ENCODE measurements at regions not wholly inside any gene's neighbourhood (a gene's known extent, or its start where the extent isn't known, plus 50 kb on each side); places are given as distances from the start of the nearest gene placed in this dataset.

DNA sequence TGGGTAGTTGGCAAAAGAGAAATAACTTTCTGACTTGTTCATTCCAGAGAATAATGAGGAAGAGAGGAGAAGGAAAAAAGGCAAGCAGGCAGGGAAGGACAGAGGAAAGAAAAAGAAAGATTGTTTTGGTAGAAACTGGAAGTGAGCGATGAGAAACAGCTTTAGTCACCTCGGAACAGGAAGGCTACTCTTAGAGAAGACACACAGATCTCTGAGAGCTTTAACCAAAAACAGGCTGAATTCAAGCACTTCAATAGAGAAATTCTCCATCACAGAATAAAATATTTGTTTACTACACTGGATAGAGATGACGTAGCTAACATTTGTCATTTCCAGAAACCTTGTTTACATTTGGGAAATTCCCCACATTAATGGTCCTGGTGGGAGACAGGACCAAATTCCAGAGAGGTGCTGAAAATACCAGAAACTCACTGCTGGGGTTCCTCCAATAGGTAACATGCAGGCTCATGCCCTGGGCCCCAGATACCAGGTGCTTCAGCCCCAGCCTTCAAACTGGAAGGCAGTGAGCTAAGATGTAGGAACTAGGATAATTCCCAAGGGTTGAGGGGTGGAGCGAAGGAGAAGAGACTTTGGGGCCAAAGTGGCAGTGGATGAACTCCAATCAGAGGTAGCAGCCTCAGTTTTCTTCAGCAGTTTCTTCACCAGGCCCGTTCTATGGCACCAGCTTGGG, 227.7 kb upstream of the GRAMD2B start:
- no peak for DNase-seq

DNA sequence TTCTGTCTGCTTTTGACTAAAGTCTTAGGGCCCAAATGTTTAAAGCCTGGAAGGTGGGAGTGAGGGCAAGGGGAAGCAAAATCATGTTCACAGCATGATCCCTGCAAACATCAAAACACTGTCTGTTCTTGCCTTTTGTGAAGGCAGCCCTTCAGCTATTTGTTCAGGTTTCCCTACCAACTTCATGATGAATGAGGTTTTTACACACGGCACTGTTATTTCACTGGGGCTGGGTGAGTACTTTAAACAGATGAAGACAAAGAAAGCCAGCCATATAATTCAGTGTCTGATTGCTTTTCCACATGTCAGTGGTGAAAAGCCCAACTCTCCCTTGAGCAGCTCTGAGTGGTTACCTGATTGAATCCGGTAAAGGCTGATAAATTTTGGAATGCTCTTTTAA, 224.7 kb upstream of the GRAMD2B start:
- no peak for DNase-seq

DNA sequence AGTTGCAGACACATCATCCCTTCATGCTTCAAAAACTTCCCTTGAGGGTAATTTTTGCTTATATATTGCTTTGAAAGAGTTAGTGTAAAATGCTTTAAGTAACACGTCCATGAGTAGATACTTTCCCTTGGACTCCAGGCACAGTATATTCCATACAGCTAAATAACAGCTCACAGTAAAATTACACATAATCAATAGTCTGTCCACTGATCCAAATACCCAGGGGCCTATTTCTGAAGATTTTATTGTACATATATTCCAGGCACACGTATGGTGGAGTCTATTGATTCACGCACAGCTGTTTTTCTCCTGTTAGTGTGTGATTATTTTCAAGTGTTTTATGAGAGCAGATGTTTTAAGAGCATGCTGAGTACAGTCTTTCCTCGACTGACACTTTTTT, 223.7 kb upstream of the GRAMD2B start:
- no peak for DNase-seq

DNA sequence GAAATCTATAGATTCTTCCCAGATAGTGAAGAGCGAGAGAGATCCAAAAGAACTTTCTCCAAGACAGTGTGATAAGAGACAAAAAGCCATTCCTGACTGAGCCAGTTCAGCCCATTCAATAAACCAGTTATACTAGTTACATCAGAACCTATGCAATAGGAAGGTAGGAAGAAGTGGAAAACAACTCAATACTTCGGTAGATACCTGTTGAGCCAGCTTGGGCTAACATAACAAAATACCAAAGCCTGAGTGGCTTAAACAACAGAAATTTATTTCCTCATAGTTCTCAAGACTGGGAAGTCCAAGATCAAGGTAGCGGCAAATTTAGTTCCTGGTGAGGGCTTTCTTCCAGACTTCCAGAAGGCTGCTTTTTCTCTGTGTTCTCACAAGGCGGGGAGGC, 214.5 kb upstream of the GRAMD2B start:
- DNase-seq: no peak

DNA sequence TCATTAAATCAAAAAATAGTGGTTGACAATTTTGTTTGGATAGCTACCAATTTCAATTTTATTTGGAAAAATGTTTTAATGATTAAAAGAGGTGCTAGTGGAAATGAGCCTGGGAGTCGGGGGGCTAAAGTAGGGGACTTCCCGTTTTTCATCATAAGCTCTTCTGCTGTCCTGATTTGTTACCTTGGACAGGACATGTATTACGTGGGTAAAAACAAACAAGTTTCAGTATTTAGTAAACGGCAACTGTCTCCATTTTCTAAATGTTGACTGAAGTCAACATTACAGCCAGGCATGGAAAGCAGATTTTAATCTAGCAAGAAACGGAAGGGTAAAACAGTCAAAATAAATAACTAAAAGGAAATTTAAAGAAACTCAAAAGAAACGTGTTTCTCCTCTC, 212.3 kb upstream of the GRAMD2B start:
- no peak for DNase-seq

DNA sequence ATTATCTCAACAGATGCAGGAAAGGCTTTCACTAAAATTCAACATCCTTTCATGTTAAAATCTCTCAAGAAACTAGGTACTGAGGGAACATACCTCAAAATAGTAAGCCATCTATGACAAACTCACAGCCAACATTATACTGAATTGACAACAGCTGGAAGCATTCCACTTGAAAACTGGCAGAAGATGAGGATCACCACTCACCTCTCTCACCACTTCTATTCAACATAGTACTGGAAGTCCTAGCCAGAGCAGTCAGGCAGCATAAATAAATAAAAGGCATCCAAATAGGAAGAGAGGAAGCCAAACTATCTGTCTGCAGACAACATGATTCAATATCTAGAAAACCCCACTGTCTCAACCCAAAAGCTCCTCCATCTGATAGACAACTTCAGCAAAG, 203.6 kb upstream of the GRAMD2B start:
- no peak for DNase-seq

DNA sequence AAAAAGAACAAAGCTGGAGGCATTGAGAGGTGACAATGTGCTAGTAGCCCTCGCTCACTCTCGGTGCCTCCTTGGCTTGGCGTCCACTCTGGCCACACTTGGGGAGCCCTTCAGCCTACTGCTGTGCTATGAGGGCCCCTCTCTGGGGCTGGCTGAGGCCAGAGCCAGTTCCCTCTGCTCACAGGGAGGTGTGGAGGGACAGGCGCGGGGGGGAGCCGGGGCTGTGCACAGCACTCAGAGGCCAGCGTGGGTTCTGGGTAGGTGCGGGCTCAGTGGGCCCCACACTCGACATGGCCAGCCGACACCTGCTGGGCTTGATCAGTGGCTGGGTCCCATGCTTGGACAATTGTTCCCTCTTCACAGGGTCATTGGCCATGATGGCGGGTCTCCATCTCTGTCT, 202.5 kb upstream of the GRAMD2B start:
- DNase-seq: no peak

DNA sequence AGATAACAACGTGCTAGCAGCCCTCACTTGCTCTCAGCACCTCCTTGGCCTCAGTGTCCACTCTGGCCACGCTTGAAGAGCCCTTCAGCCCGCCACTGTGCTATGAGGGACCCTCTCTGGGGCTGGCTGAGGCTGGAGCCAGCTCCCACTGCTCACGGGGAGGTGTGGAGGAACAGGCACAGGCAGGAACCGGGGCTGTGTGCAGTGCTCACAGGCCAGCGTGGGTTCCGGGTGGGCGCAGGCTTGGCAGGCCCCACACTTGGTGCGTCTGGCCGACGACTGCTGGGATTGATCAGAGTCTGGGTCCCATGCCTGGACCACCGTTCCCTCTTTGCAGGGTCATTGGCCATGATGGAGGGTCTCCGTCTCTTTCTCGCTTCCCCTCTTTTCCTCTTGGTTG, 194.3 kb upstream of the GRAMD2B start:
- no peak for DNase-seq

DNA sequence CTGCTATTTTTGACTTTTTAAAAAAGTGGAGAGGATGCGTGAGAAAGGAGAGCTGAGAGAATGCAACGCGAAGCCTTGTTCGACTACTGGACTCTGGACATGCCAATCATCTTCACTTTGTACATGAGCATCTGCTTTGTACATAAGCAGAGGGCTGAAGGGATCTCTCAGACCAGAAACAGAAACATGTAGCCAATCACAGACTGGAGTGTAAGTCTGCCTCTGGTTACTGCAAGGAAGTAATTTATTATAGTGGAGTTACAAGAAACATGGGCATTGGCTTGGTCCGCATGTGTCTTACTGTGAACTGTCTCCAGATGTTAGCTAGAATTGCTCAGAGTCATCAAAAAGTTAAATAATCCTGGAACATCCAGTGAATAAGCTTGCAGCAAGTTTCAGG, 190.0 kb upstream of the GRAMD2B start:
- no peak for DNase-seq

DNA sequence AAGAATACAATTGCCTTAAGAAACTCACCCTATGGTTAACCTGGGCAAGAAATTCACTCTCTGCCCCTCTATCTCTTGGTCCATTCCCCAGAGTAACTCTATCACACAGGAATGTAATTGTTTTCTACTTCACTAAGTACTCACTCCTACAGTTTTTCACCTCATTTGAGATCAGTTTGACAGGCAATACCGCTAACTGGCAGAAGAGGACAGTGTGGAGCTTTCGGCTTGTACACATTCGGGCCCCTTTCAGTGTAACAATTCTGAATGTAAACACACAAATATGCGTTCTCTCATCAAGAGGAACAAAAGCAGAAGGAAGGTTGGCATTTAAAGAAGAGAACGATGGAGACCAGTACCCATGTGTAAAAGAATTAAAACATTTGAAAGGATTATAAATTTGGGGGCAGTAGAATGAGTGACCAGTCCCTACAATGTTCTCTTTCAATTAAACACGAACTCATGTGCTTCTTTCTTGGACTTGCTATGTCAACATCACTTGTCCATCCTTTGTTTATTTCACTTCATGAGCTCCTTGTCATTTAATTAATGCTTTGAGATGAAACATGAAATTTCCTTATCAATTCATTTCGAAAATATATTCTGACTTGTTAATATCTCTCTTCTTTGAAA, 188.5 kb upstream of the GRAMD2B start:
- peak in 1 of 5 experiments; percentile 21 for DNase-seq

DNA sequence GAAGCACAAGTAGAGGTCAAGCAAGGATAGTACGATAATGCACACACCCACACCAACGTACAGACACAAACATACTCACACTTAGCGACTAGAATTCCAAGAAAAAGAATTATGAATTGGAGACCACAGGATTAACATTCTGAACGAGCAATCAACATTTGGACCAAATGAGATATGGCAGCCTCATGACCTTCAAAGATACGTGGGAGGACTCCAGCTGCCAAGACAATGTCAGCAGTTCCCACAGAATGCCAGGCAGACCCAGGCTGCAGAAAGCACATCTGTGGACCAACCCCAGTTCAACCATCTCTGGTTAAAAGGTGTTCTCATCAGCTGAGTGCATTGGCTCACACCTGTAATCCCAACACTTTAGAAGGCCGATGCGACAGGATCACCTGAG, 187.6 kb upstream of the GRAMD2B start:
- DNase-seq: no peak

DNA sequence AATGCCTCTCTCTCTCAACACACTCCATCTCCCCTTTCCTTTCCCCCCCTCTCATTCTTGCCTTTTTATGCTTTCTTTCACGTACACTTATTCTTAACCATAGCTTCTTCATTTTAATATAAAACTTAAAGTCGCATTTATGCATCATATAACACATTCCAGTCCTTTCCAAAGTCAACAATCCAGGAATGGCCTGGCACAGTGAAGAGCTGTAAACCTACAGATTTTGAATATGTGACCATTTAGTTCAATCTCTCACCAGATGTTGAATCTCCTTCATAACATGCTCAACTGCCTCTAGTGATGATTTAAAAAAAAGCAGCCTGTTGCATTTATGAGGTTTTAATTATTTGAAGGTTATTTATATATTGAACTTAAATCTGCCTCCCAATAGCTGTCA, 186.2 kb upstream of the GRAMD2B start:
- no peak for DNase-seq

DNA sequence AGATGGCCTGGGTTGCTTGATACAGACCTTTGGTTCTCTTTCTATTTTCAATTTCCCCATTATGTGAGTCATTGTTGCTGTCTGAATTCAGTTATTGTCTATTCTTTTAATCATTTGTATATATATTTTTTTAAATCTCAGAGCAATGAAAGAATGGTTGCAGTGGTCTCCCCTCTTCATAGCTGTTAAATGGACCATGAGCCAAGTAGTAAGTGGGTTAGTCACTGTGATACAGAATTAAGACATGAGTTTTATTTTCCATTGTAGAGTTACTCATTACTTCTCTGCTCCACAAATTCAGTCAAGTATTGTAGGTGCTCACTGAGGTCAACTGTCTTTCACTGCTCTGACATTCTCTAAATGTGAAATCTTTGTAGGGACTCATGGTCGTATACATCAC, 174.6 kb upstream of the GRAMD2B start:
- DNase-seq: no peak

DNA sequence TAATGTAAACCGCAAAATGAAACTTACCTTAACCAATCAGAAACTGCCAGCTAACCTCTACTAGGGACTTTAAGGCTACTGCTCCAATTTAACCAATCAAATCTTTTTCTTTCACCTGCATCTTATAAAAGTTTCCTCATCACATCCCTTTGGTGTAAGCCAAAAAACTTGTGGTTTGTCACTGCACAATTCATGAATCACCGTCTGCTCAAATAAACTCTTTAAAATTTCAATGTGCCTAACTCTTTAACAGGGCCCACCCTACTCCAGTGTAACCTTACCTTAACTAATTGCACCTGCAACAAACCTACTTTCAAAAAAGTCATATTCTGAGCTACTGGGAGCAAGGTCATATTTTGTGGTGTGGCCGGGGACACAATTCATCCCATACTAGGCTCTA, 172.2 kb upstream of the GRAMD2B start:
- no peak for DNase-seq

DNA sequence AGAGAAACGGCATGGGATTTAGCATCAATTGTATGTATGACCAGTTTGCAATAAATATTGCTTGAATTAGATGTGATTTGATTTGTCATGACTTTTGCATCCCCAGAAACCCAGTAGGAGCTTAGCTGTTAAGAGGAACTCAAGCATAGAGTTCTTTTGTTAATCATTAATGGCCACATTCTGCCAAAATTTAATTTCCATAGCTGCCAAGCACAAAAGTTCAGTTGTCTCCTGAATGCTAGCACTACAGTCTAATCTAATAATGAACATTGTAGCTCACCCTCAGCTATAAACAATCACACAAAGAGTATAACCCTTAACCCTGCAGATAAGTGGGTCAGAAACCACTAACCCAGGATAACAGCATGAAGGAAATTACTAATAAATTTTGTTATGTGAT, 169.8 kb upstream of the GRAMD2B start:
- DNase-seq: no peak

DNA sequence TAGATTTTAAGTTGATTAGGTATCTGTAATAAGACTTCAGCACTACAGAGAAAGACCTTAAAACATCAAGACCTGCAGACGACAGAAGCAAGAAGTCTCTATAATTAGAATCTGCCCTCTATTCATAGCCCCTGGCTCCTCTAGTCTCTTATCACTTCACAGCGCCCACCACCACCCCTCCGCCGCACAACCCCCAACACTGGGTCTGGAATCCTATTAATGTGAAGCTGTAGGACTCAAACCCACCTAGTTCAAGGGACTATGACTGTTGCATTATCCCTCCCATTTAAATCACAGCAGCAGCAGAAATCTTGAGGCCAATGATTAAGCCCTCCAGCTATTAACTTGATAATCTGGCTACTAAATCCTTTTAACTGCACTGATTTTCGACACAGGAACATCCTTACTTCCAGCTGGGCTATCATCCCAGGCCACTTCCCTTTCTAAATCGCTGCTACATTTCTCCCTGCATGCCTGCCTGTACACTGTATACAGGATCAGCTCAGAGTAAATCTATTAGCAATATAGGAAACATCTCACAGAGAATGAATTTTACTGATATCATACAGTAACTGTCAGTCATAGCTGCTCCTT, 159.5 kb upstream of the GRAMD2B start:
- no peak for DNase-seq

DNA sequence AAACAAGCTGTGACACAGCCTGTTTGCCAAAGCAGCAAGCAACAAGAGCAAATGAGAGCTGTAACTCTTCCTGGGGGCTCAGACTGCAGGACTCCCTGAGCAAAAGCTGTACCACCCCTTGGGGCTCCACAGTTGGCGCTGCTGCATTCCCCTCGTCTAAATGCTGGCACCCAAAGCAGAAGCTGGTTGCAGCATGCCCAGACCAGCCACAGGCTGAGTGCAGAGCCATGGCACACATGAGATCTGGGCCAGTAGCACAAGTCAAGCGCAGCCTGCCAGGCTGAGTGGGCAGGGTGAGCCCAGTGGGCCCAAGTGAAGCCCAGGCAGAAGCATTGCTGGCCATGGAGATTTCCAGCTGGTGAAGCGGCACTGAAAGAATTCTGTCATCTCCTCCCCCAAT, 157.3 kb upstream of the GRAMD2B start:
- no peak for DNase-seq

DNA sequence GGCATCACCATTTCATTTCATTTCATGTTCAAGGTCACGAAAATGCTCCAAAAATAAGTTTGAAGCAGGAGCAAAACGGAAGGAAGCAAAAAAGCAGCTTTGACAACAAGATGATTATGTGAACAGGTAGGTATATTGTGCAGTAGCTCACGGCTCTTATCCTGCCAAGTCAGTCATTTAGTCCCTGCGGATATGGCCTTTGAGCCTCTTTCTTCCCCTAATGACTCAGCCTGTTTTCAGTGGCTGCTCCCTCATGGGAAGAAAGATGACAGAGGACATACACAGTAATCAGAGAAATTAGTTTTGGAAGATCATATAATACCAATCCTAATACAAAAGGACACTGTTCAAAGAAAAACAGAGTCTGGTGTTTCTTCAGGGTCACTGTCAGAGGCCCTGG, 155.8 kb upstream of the GRAMD2B start:
- no peak for DNase-seq

DNA sequence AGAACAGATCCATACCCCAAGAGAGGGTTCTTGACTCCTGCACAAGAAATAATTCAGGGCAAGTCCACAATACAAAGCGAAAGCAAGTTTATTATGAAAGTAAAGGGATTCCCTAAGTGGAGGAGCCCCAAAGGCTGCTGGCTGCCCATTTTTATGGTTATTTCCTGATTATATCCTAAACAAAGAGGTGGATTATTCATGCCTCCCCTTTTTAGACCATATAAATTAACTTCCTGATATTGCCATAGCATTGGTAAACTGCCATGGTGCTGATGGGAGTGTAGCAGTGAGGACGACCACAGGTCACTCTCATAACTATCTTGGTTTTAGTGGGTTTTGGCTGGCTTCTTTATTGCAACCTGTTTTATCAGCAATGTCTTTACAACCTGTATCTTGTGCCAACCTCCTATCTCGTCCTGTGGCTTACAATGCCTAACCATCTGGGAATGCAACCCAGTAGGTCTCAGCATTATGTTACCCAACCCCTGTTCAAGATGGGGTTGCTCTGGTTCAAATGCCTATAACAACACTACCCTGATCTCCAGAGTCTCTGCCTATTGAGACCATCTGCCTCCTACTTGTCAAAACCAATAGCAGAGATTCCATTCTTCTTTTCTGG, 154.4 kb upstream of the GRAMD2B start:
- no peak for DNase-seq

DNA sequence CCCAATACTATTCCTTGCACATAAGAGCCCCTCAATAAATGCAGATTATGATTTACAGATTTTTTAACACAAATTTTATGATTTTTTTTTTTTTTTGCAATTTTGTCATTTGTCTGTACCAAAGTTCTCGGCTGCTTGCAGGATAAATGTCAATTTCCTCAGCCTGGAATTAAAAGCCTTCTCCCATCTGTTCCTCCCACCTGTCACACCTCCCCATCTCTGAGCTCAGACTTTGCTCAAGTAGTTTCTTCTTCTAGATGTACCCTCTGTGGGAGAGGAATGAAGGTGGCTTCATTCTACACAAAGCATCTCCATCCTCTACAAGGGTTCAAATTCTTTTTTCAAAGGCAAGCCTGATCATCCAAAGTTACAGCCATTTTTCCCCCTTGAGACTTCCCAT, 153.7 kb upstream of the GRAMD2B start:
- no peak for DNase-seq

DNA sequence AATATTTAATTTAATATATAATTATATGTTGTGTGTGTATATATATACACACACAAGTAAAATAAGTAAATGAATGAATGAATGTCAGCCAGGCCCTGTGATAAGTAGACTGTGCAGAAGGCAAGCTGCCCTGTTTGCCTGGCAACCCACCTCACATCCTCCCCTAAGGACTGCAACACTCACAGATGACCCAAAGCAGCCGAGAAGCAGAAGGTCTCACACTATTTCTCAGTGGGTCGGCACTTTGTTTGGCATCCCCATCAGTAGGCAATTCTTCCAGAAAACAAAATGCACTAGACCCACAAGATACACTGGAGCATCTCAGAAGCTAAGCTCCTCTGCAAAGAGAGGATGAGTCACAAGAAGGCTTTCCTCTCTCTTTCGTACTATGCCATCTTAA, 152.1 kb upstream of the GRAMD2B start:
- no peak for DNase-seq

DNA sequence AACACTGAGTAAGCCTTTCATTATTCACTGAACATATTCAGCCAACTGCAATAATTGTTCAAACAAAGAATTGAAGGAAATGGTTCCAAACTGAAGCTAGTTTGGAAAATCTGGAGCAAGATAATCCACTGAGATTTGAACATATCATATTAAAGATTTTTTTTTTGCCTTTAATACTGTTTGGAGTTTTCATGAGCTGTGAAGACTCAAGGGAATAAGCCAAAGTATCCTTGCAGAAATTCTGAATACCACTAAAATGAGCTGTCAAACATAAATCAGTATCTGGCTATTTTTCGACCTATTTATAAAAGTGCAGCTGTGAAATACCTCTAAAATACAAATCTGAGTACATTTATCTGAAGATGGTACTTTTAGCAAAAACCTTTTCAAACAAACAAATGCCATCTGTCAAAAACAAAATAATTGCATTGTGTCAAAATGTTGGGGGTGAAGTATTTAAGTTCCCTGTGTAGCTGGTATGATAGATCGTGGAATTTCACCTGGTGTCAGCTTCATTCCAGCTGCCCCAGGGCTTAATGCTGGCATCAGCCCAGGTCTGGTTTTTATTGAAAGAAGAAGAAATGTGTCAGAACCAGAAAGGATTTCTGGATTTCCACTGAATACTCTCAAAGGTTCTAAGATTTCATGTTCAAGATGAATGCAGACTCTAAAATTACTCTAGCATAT, 149.0 kb upstream of the GRAMD2B start:
- DNase-seq: no peak

DNA sequence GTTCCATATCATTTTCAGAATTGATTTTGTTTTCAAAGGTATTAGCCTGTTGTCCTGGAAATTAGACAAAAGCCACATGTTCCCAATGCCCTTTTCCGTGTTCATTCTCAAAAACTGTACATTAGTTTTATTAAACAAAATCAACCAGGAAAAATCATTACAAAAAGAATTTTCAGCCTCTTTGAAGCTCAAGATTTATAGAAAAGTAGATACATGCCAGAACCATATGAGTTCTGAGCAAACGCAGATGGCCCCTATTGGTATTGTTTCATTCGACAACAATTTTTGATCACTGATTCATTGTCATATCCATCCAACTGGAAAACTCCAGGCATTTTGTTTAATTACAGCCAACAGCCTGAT, 148.5 kb upstream of the GRAMD2B start:
- DNase-seq: no peak

DNA sequence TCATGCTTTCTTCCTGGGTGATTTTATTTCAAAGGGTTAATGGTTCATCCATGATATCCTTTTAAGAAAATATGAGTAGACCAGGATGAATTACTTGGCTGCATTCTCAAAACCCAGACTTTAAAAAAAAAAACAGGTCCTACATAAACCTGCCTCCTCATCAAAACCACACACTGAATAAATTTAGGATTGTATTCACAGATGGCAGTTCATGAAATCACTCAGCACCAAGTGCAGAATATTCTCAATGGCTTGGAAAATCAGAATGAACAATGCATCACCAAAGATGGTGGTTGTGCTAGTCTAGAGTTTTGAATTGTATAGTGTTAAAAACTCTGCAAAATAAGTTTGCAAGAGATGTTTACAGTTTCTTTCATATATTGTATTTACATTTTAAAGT, 145.4 kb upstream of the GRAMD2B start:
- no peak for DNase-seq

All from T-helper 2 cell (primary cell).